ENCODE measurements at regions not wholly inside any gene's neighbourhood (a gene's known extent, or its start where the extent isn't known, plus 50 kb on each side); places are given as distances from the start of the nearest gene placed in this dataset.

GRCh38 chr10:7085913-7086589, 324.8 kb downstream of the SFMBT2 start:
- H3K9me3 ChIP-seq (ENCODE audit: control insufficient read depth, low read length), result no peaks in the 10 kb centered on the region
- peak; percentile 59 for TF ChIP-seq CTCF (conservative IDR thresholded peaks at IDR 0.05)
- no peaks in the 10 kb centered on the region for H3K9me3 Mint-ChIP-seq

GRCh38 chr10:7085147-7085912, 325.5 kb downstream of the SFMBT2 start:
- H3K27ac Mint-ChIP-seq, result no peak overlapping the region
- no peak overlapping the region for H3K9ac ChIP-seq (ENCODE audit: extremely low read depth, low read length, poor library complexity, severe bottlenecking)
- DNase-seq, result no peak
- H3K4me3 ChIP-seq (ENCODE audit: low read length), result no peak overlapping the region
- H3K4me1 ChIP-seq (ENCODE audit: control insufficient read depth, insufficient read depth, low read length), result peaks cover 7% of the 10 kb centered on the region
- H3K27me3 ChIP-seq (ENCODE audit: control insufficient read depth, insufficient read depth, low read length, poor library complexity, severe bottlenecking), result no peaks in the 10 kb centered on the region
- H3K9me3 ChIP-seq (ENCODE audit: control insufficient read depth, low read length), result no peaks in the 10 kb centered on the region
- 78 to 84% methylated on average over 6 to 10 of the region's 10 CpGs for WGBS, 2 experiments (ENCODE audit: insufficient coverage in 1 of 2, insufficient read length in 1 of 2)
- no peaks in the 10 kb centered on the region for H3K36me3 Mint-ChIP-seq (ENCODE audit: low read depth)
- TF ChIP-seq CTCF (conservative IDR thresholded peaks at IDR 0.05), result no peak
- H3K9me3 Mint-ChIP-seq, result no peaks in the 10 kb centered on the region
- H3K27ac ChIP-seq (ENCODE audit: low read depth, low read length), result peak overlapping the region; percentile 18
- H3K36me3 ChIP-seq (ENCODE audit: control insufficient read depth, insufficient read depth, low read length), result no peaks in the 10 kb centered on the region
- peaks cover 17% of the 10 kb centered on the region for H3K4me1 Mint-ChIP-seq
- no peak overlapping the region for H3K4me3 Mint-ChIP-seq
- no peaks in the 10 kb centered on the region for H3K27me3 Mint-ChIP-seq (ENCODE audit: insufficient read depth)

More at GRCh38 chr10:7085913-7086589, 324.8 kb downstream of the SFMBT2 start:
- H3K36me3 ChIP-seq (ENCODE audit: control insufficient read depth, insufficient read depth, low read length), result no peaks in the 10 kb centered on the region
- Mint-ChIP-seq H3K27ac (no peak overlapping the region), H3K27me3 (ENCODE audit: insufficient read depth) (no peaks in the 10 kb centered on the region), H3K4me3 (no peak overlapping the region), H3K36me3 (ENCODE audit: low read depth) (no peaks in the 10 kb centered on the region), H3K4me1 (peaks cover 17% of the 10 kb centered on the region)
- DNase-seq, result peak; percentile 61
- peak overlapping the region; percentile 18 for H3K27ac ChIP-seq (ENCODE audit: low read depth, low read length)
- H3K4me3 ChIP-seq (ENCODE audit: low read length), result no peak overlapping the region
- peaks cover 7% of the 10 kb centered on the region for H3K4me1 ChIP-seq (ENCODE audit: control insufficient read depth, insufficient read depth, low read length)
- WGBS, 2 experiments (ENCODE audit: insufficient coverage in 1 of 2, insufficient read length in 1 of 2), result 85 to 90% methylated on average over 7 to 14 of the region's 14 CpGs
- no peak overlapping the region for H3K9ac ChIP-seq (ENCODE audit: extremely low read depth, low read length, poor library complexity, severe bottlenecking)
- H3K27me3 ChIP-seq (ENCODE audit: control insufficient read depth, insufficient read depth, low read length, poor library complexity, severe bottlenecking), result no peaks in the 10 kb centered on the region

GRCh38 chr10:7084280-7085005, 326.4 kb downstream of the SFMBT2 start:
- Histone ChIP-seq H3K27ac (ENCODE audit: low read depth, low read length) (no peak overlapping the region), H3K4me3 (ENCODE audit: low read length) (no peak overlapping the region), H3K9me3 (ENCODE audit: control insufficient read depth, low read length) (no peaks in the 10 kb centered on the region), H3K4me1 (ENCODE audit: control insufficient read depth, insufficient read depth, low read length) (peaks cover 7% of the 10 kb centered on the region), H3K9ac (ENCODE audit: extremely low read depth, low read length, poor library complexity, severe bottlenecking) (no peak overlapping the region), H3K27me3 (ENCODE audit: control insufficient read depth, insufficient read depth, low read length, poor library complexity, severe bottlenecking) (no peaks in the 10 kb centered on the region), H3K36me3 (ENCODE audit: control insufficient read depth, insufficient read depth, low read length) (no peaks in the 10 kb centered on the region)
- H3K4me1 Mint-ChIP-seq, result peaks cover 17% of the 10 kb centered on the region
- no peak for TF ChIP-seq CTCF (conservative IDR thresholded peaks at IDR 0.05)
- no peaks in the 10 kb centered on the region for H3K9me3 Mint-ChIP-seq
- 90 to 92% methylated on average over 5 to 9 of the region's 9 CpGs for WGBS, 2 experiments (ENCODE audit: insufficient coverage in 1 of 2, insufficient read length in 1 of 2)
- H3K4me3 Mint-ChIP-seq, result no peak overlapping the region
- no peak for DNase-seq
- no peak overlapping the region for H3K27ac Mint-ChIP-seq
- H3K36me3 Mint-ChIP-seq (ENCODE audit: low read depth), result no peaks in the 10 kb centered on the region
- H3K27me3 Mint-ChIP-seq (ENCODE audit: insufficient read depth), result no peaks in the 10 kb centered on the region

All from endodermal cell (in vitro differentiated cells).